AG04449 (cell line): ENCODE measurements at regions not wholly inside any gene's neighbourhood (a gene's known extent, or its start where the extent isn't known, plus 50 kb on each side); places are given as distances from the start of the nearest gene placed in this dataset.

Source experiments
- CTCF ChIA-PET: fragments of 350-600 bp; formaldehyde crosslinking; extraction: SDS; loops from one replicate; lab custom pipeline; 2021; ENCODE audit warnings: antibody characterized with exemption; lab: Yijun Ruan, JAX
- POLR2A ChIA-PET: fragments of 400-600, 350-600 bp; formaldehyde crosslinking; extraction: SDS; loops from one replicate; lab custom pipeline; 2020; ENCODE audit warnings: antibody characterized with exemption, inconsistent platforms; lab: Yijun Ruan, JAX
- DNase-seq: peaks from one replicate; pipeline ENCODE4 v3.0.0-alpha.2; 2010; ENCODE audit warnings: low read depth, low spot score
- H3K4me3 ChIP-seq: 2 replicates; pipeline ENCODE4 v1.5.1; 2011; ENCODE audit warnings: low read depth, mild to moderate bottlenecking, control low read depth, low read length
- CTCF ChIP-seq: IDR thresholded peaks from one replicate; pipeline ENCODE4 v1.5.1; 2011; ENCODE audit warnings: mild to moderate bottlenecking, moderate library complexity, low read length, control low read depth, inconsistent platforms; ENCODE audit not compliant: insufficient read depth; ENCODE audit errors: missing control alignments

- H3K4me3 ChIP-seq, result no peak overlapping the region
- TF ChIP-seq CTCF, result no peak
- ChIA-PET POLR2A (no interaction called here), CTCF (interaction anchor here (1.0 kb wide), 1 partner anchor 252 kb away, joined by 3 read pairs; no protein-coding TSS in a partner anchor)
- DNase-seq, result no peak
Observed at GRCh38 chr2:66982766-66983165, 414.4 kb upstream of the ETAA1 start.

GRCh38 chr2:66984864-66985263, 412.3 kb upstream of the ETAA1 start:
- ChIA-PET CTCF (no interaction called here), POLR2A (no interaction called here)
- no peak for DNase-seq
- TF ChIP-seq CTCF, result no peak
- H3K4me3 ChIP-seq, result no peak overlapping the region

- ChIA-PET CTCF (no interaction called here), POLR2A (no interaction called here)
- no peak for TF ChIP-seq CTCF
- H3K4me3 ChIP-seq, result no peak overlapping the region
- no peak for DNase-seq
Observed at GRCh38 chr2:66985906-66986305, 411.2 kb upstream of the ETAA1 start.

- TF ChIP-seq CTCF, result no peak
- H3K4me3 ChIP-seq, result no peak overlapping the region
- no peak for DNase-seq
- POLR2A ChIA-PET, result no interaction called here
- CTCF ChIA-PET, result no interaction called here
Observed at GRCh38 chr2:66987733-66988132, 409.4 kb upstream of the ETAA1 start.

- POLR2A ChIA-PET, result no interaction called here
- TF ChIP-seq CTCF, result no peak
- no peak for DNase-seq
- H3K4me3 ChIP-seq, result no peak overlapping the region
- CTCF ChIA-PET, result no interaction called here
Observed at GRCh38 chr2:66994654-66995053, 402.5 kb upstream of the ETAA1 start.

GRCh38 chr2:66995636-66996035, 401.5 kb upstream of the ETAA1 start:
- ChIA-PET CTCF (no interaction called here), POLR2A (no interaction called here)
- H3K4me3 ChIP-seq, result no peak overlapping the region

More at GRCh38 chr2:66995636-66996035, 401.5 kb upstream of the ETAA1 start:
- DNase-seq, result no peak
- TF ChIP-seq CTCF, result no peak
